Activated T-cell treated with anti-CD3 and anti-CD28 coated beads, Interleukin-2, amount 50 U/mL, for 4 hours (primary cell): ENCODE measurements at regions not wholly inside any gene's neighbourhood (a gene's known extent, or its start where the extent isn't known, plus 50 kb on each side); places are given as distances from the start of the nearest gene placed in this dataset.

Source experiments
- ATAC-seq, 2 donors: fragments of 200-7000 bp; cut with Tn5 transposase; one replicate each; pipeline ENCODE4 v1.10.0; 2021
- DNase-seq: peaks from one replicate; pipeline ENCODE4 v3.0.0-alpha.2; 2020
- H3K27me3 Mint-ChIP-seq: one replicate; pipeline ENCODE4 v1.8.0; 2021; ENCODE audit warnings: low read depth, mixed read lengths
- H3K36me3 Mint-ChIP-seq: one replicate; pipeline ENCODE4 v1.8.0; 2022; ENCODE audit warnings: mixed read lengths; ENCODE audit not compliant: insufficient read depth
- H3K4me1 Mint-ChIP-seq: one replicate; pipeline ENCODE4 v1.8.0; 2021; ENCODE audit warnings: low read depth, mixed read lengths
- H3K4me3 Mint-ChIP-seq: one replicate; pipeline ENCODE4 v1.8.0; 2021; ENCODE audit warnings: mild to moderate bottlenecking, moderate library complexity, mixed read lengths
- H3K9me3 Mint-ChIP-seq: one replicate; pipeline ENCODE4 v1.8.0; 2021; ENCODE audit warnings: mixed read lengths

DNA sequence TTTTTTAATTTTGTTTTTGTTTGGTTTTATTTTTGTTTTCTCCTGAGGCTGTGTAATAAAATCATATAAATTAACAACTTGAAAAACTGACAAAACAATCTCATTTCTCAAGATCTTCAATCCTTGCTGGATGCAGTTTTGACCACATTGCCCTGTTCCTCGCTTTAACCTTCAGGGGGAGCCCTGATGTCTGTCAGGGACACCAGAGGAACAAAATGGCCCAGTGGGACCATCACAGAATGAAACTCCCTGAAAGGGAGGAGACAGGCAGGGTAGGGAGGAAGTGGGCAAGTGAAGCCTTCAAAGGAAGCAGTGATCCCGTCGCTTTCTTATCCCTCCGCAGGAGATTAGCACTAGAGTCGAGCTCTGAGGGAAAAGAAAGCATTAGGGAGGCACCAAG, 274.9 kb upstream of the LDB2 start:
- DNase-seq: no peak
- ATAC-seq: no peak
- no peaks in the 10 kb centered on the region for H3K9me3 Mint-ChIP-seq
- no peaks in the 10 kb centered on the region for H3K36me3 Mint-ChIP-seq
- no peaks in the 10 kb centered on the region for H3K4me1 Mint-ChIP-seq
- peaks cover 3% of the 10 kb centered on the region for H3K27me3 Mint-ChIP-seq
- H3K4me3 Mint-ChIP-seq: no peak overlapping the region

DNA sequence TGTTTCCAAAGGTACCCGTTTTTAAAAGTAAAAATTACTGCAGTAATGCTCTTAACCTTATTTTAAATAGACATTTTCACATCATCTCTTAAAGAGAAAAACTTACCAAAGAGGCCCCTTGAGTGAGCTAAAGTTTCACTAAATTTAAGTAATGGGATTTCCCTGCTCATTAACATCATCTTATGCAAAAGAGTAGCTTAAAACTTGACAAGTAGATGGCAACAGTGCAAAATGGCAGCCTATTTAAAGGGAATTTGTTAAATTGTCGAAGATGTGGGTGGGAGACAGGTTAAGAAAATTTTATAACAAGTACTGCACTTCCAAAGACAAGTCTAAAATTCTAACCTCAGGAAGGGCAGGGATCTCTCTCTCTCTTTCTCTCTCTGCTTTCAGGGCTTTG, 271.7 kb upstream of the LDB2 start:
- Mint-ChIP-seq H3K9me3 (no peaks in the 10 kb centered on the region), H3K36me3 (no peaks in the 10 kb centered on the region), H3K4me1 (no peaks in the 10 kb centered on the region), H3K4me3 (no peak overlapping the region), H3K27me3 (peaks cover 8% of the 10 kb centered on the region)
- DNase-seq (no peak), ATAC-seq (no peak)

DNA sequence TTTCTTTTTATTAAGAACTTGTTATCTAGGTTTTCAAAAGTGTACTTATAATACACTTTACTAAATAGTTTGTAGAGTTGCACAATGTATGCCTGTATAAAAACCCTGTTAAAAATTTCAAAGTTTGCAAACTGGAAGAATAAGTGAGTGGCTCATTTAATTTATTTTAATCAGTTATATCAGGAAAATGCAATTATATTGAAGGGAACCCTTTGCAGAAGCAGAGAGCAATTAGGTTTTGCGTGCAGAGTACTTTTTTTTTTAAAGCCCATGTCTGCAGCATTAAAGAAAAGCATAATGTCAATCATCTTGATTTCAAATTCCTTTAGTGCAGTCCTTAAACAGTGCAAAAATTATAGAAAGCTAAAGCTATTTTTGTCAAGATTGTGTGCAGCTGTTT, 271.3 kb upstream of the LDB2 start:
- no peaks in the 10 kb centered on the region for H3K4me1 Mint-ChIP-seq
- H3K27me3 Mint-ChIP-seq: peaks cover 5% of the 10 kb centered on the region
- DNase-seq: no peak
- H3K9me3 Mint-ChIP-seq: no peaks in the 10 kb centered on the region
- no peak overlapping the region for H3K4me3 Mint-ChIP-seq
- no peak for ATAC-seq
- H3K36me3 Mint-ChIP-seq: no peaks in the 10 kb centered on the region

DNA sequence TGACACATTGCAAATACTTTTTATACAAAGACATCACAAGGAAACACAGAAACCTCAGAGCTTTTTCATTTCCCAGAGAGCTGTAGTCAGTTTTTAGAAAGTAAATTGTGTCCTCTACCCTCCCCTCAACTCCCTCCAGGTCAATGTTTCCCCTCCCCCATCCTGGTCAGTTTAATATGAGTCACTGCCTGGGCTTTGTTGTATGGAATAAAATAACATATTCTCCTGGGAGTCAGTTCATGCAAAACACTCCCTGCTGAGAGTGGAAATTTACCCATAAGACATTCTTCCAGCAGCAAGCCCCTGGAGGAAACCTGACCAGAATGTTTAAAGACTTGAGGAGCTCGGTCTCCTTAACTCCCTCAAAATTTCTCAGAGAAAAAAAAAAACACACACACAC, 270.1 kb upstream of the LDB2 start:
- no peaks in the 10 kb centered on the region for H3K36me3 Mint-ChIP-seq
- H3K27me3 Mint-ChIP-seq: peaks cover 10% of the 10 kb centered on the region
- H3K4me3 Mint-ChIP-seq: no peak overlapping the region

DNA sequence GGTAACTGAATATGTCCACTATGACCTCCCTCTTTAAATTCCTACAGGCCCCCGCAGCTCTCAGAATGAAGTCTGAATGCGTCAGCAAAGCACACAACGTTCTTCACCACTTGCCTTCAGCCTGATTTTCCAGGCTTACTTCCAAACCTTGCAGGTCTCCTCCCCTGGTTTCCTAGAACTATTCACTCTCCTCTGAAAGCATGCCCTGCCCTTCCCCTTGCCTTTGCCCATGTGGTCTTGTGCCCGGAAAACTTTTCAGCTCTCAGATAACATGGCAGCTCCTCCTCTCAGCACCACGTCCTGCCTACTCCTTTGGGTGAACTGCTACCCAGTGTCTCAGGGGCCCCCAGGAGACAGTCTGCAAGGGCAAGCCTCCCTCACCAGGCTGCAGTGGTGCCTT, 268.5 kb upstream of the LDB2 start:
- DNase-seq (no peak), ATAC-seq (no peak)
- Mint-ChIP-seq H3K4me1 (no peaks in the 10 kb centered on the region), H3K9me3 (peaks cover 6% of the 10 kb centered on the region), H3K36me3 (no peaks in the 10 kb centered on the region), H3K4me3 (no peak overlapping the region), H3K27me3 (peaks cover 10% of the 10 kb centered on the region)

More for the DNA sequence above, 270.1 kb upstream of the LDB2 start:
- DNase-seq (no peak), ATAC-seq (no peak)
- Mint-ChIP-seq H3K4me1 (no peaks in the 10 kb centered on the region), H3K9me3 (peaks cover 6% of the 10 kb centered on the region)

DNA sequence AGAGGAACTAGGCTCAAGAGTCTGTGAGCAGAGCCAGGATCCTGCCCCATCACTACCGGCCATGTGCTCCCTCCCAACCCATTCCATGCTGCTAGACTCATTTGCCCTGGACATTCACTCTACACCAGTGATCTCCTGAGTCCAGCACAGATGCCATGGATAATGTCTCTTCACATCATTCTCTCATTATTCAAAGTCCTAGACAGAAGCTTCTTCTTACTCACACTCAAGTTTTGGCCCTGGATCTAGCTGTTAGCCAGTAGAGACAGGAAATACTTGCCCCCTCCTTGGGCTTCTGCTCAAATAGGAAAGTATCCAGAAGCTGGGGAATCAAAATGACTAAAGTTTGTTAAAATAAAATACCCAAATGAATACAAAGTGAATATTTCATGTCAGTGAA, 266.8 kb upstream of the LDB2 start:
- DNase-seq (no peak), ATAC-seq (no peak)
- peaks cover 10% of the 10 kb centered on the region for H3K27me3 Mint-ChIP-seq
- no peaks in the 10 kb centered on the region for H3K4me1 Mint-ChIP-seq
- H3K36me3 Mint-ChIP-seq: no peaks in the 10 kb centered on the region
- H3K4me3 Mint-ChIP-seq: no peak overlapping the region
- H3K9me3 Mint-ChIP-seq: peaks cover 13% of the 10 kb centered on the region

DNA sequence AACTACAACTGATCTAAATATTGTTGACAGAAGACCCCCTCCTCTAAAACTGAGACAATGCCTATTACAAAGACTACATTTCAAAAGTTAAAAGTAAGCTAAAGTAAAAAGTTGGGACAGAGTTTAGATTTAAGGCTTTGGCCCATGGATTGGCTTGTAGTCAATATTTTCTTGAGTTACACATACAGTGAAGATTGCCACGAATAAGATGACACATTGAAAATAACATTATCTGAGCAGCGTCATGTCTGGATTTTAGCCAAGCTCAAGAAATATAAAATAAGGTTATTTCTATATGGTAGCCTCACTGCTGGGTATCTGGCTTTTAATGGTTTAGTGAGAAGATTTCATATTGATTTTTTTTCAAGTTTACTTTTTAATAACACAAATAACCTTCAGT, 266.2 kb upstream of the LDB2 start:
- Mint-ChIP-seq H3K4me1 (no peaks in the 10 kb centered on the region), H3K27me3 (peaks cover 10% of the 10 kb centered on the region), H3K4me3 (no peak overlapping the region), H3K9me3 (peaks cover 13% of the 10 kb centered on the region), H3K36me3 (no peaks in the 10 kb centered on the region)
- no peak for DNase-seq
- ATAC-seq: no peak

DNA sequence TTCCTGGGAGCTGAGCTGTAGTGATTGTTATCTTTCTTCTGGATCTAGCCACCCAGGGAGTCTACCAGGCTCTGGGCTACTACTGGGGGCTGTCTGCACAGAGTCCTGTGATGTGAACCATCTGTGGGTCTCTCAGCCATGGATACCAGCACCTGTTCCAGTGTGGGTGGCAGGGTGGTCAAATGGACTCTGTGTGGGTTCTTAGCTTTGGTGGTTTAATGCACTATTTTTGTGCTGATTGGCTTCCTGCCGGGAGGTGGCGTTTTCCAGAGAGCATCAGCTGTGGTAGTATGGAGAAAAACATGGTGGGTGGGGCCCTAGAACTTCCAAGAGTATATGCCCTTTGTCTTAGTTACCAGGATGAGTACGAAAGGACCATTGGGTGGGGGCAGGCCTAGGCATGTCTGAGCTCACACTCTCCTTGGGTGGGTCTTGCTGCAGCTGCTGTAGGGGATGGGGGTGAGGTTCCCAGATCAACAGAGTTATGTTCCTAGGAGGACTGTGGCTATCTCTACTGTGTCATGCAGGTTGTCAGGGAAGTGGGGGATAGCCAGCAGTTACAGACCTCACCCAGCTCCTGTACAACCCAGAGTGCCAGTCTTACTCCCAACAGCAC, 264.8 kb upstream of the LDB2 start:
- Mint-ChIP-seq H3K9me3 (peaks cover 13% of the 10 kb centered on the region), H3K4me3 (no peak overlapping the region), H3K4me1 (no peaks in the 10 kb centered on the region), H3K36me3 (no peaks in the 10 kb centered on the region), H3K27me3 (peaks cover 10% of the 10 kb centered on the region)
- ATAC-seq (no peak), DNase-seq (no peak)

DNA sequence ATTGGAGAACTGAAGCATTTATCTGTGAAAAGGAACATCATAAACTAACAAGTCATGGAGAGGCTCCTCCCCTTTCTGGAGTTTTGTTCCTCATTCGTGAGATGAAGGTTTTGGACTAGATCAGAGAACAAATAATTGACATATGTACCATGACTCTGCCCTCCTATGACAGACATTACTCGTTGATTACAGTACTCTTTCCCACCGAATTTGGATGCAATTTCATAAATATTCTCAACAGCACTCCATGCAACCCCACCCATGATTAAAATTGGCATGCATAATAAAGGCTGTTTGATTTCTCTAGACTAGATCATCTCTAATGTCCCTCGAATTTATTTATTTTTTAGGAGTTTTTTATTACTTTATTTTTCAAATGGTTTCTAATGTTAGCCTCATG, 258.9 kb upstream of the LDB2 start:
- peaks cover 2% of the 10 kb centered on the region for H3K27me3 Mint-ChIP-seq
- DNase-seq (no peak), ATAC-seq (no peak)
- H3K9me3 Mint-ChIP-seq: peaks cover 8% of the 10 kb centered on the region
- H3K36me3 Mint-ChIP-seq: no peaks in the 10 kb centered on the region
- no peaks in the 10 kb centered on the region for H3K4me1 Mint-ChIP-seq
- no peak overlapping the region for H3K4me3 Mint-ChIP-seq

DNA sequence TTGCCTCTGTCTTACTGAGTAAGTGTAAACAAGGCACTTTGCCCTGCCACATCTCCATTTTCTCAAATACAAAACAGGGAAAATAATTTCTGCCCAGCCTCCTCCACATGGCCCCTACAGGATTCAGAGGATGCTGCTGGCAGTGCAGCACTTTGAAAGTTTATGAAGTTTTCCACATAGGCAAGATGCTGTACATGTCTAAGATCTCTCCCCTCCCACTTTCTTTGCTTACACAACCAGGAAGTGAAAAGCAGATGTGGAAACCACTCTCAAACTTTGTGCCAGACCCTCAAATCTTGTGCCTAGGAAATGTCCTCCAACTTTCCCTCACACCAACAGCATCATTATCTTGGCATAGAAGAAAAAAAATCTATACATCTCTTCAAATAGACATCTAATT, 257.0 kb upstream of the LDB2 start:
- no peak for ATAC-seq
- no peaks in the 10 kb centered on the region for H3K4me1 Mint-ChIP-seq
- H3K27me3 Mint-ChIP-seq: peaks cover 2% of the 10 kb centered on the region
- no peak overlapping the region for H3K4me3 Mint-ChIP-seq
- no peaks in the 10 kb centered on the region for H3K36me3 Mint-ChIP-seq
- H3K9me3 Mint-ChIP-seq: no peaks in the 10 kb centered on the region
- no peak for DNase-seq

DNA sequence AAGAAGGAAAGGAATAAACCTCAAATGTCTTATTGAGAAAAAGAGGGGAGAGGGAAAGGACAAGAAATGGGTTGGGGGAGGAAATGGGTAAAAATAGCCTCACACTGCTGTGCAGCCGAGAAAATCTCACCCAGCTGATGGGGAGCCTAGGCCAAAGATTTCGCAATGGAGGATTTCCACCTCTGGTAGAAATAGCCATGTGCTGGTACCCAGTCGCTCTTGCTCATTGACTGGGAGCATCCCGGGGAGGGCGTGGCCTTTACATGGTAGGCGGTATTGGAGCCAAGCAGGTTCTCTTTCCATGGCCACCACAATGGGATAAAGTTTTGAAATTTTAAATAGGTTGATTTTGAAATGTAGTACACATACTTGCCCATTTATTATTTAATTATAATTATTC, 255.1 kb upstream of the LDB2 start:
- Mint-ChIP-seq H3K27me3 (peaks cover 2% of the 10 kb centered on the region), H3K4me1 (no peaks in the 10 kb centered on the region)
- no peak for ATAC-seq

DNA sequence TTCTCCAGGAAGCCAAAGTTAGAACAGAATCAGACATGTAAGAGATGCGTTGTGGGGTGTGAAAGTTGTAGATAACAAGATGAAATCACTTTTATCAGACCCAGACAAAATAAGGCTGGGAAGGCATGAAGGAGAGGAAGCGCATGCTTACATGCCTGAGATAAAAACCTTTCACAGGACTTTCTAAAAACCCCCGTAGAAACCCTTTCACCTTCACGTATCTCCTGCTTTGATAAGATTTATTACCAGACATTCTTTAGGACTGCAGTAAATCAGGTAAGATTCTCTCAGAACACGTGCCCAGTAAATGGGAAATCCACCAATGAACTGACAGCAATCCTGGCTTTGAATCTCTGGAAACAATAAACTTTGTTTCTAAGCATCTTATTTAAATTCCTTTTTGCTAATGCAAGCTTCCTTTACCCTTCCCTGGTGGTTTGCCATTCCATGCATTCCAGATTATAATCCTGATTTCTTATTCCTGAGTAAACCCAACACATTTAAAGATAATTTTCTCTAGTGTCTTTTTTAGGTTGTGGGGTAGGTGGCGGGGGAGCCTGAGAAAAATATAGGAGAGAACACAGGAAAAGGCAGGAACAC, 254.6 kb upstream of the LDB2 start:
- Mint-ChIP-seq H3K4me1 (no peaks in the 10 kb centered on the region), H3K27me3 (peaks cover 2% of the 10 kb centered on the region), H3K4me3 (no peak overlapping the region), H3K9me3 (peaks cover 4% of the 10 kb centered on the region), H3K36me3 (no peaks in the 10 kb centered on the region)
- ATAC-seq: no peak
- DNase-seq: no peak

More for the DNA sequence above, 255.1 kb upstream of the LDB2 start:
- H3K9me3 Mint-ChIP-seq: peaks cover 4% of the 10 kb centered on the region
- H3K36me3 Mint-ChIP-seq: no peaks in the 10 kb centered on the region
- DNase-seq: no peak
- no peak overlapping the region for H3K4me3 Mint-ChIP-seq

DNA sequence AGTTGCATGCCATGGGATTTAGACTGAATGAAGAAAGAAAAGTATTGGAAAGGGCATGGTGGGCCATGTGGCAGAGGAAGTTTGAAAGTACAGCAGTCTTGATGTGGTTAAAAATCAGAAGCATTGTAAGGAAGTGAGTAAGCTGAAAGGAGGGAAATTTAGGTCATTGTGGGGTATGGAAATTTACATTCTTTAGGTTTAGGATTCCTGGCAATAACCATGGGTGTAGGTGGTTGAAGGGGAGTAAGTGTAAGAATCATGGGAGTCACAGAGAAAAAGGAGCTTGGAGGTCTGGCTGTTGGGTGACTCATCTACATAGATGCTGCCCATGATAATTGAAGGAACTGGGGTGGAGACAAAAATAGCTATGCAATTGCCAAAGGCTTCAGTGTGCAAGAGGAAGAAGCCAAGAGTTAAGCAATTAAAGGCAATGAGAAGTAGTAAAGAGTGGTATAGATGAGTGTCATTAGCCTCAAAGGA, 243.8 kb upstream of the LDB2 start:
- Mint-ChIP-seq H3K27me3 (no peaks in the 10 kb centered on the region), H3K36me3 (no peaks in the 10 kb centered on the region), H3K9me3 (peaks cover 18% of the 10 kb centered on the region), H3K4me3 (no peak overlapping the region), H3K4me1 (no peaks in the 10 kb centered on the region)
- no peak for DNase-seq
- ATAC-seq: no peak

DNA sequence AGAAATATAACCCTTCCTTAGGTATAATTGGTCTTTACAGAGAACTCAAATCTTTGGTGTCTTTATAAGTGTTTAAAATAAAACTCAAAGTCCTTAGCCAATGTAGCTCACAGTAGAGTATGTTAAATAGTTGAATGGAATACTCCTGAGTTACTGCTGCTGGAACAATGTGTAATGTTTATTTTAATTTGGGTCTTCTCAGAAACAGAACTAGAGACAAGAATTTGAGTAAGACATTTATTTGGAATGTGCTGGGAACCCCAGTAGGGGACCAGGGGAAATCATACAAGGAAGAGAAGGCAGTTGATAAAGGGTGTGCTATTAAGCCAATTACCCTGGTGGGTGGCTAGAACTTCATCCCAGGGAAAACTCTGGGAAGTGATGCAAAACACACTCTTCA, 240.4 kb upstream of the LDB2 start:
- H3K4me3 Mint-ChIP-seq: no peak overlapping the region
- H3K9me3 Mint-ChIP-seq: peaks cover 25% of the 10 kb centered on the region
- DNase-seq (no peak), ATAC-seq (no peak)
- no peaks in the 10 kb centered on the region for H3K4me1 Mint-ChIP-seq
- no peaks in the 10 kb centered on the region for H3K36me3 Mint-ChIP-seq
- peaks cover 5% of the 10 kb centered on the region for H3K27me3 Mint-ChIP-seq

DNA sequence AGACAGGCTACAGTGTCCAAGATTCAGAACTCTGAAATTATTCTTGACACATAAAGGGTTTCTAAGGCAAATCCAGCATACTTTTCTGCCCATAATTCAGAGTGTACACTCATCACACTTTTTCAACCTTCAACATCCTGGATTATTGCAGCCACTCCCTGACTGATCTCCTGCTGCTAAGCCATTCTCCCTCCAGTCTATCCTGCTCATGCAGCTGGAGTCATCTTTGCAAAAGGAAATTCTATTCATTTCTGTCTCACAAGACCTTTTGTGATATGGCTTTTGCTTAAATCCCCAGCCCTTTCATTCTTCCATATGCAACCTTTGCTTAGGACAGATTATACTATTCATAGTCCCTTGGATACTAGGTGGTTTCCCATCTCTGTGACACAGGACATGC, 236.1 kb upstream of the LDB2 start:
- H3K4me1 Mint-ChIP-seq: no peaks in the 10 kb centered on the region
- peaks cover 5% of the 10 kb centered on the region for H3K27me3 Mint-ChIP-seq
- H3K4me3 Mint-ChIP-seq: no peak overlapping the region
- DNase-seq: no peak
- H3K9me3 Mint-ChIP-seq: peaks cover 12% of the 10 kb centered on the region
- H3K36me3 Mint-ChIP-seq: no peaks in the 10 kb centered on the region
- no peak for ATAC-seq
